Left ventricle myocardium inferior (tissue), 1 donor: ENCODE measurements at regions not wholly inside any gene's neighbourhood (a gene's known extent, or its start where the extent isn't known, plus 50 kb on each side); places are given as distances from the start of the nearest gene placed in this dataset.

Experiments used
- DNase-seq: peaks from one replicate; pipeline ENCODE4 v3.0.0-alpha.2; 2020
- H3K27ac ChIP-seq: fragments of 200-600 bp; replicated peaks from 2 replicates; pipeline ENCODE4 v1.8.0; 2021
- H3K27me3 ChIP-seq: fragments of 200-600 bp; 2 replicates; pipeline ENCODE4 v1.8.0; 2021; ENCODE audit warnings: low read depth
- H3K36me3 ChIP-seq: fragments of 200-600 bp; 2 replicates; pipeline ENCODE4 v1.8.0; 2021
- H3K4me1 ChIP-seq: fragments of 200-600 bp; 2 replicates; pipeline ENCODE4 v1.8.0; 2021
- H3K4me3 ChIP-seq: fragments of 200-600 bp; 2 replicates; pipeline ENCODE4 v1.8.0; 2021; ENCODE audit warnings: mild to moderate bottlenecking, moderate library complexity
- H3K9me3 ChIP-seq: fragments of 200-600 bp; replicated peaks from 2 replicates; pipeline ENCODE4 v1.8.0; 2021
- CTCF ChIP-seq: fragments of 200-600 bp; IDR thresholded peaks from 2 replicates; pipeline ENCODE4 v1.8.0; 2021; ENCODE audit warnings: antibody characterized with exemption, mild to moderate bottlenecking, borderline replicate concordance
- intact Hi-C: fragments of 100-400 bp; cut with micrococcal nuclease; formaldehyde crosslinking; loops from one replicate; pipeline ENCODE4 v1.11.0; 2022
- donor health status: DM: no; HTN: yes; CAD: no; lungs with severe emphysema.

- H3K9me3 ChIP-seq, result no peaks in the 10 kb centered on the region
- no peak overlapping the region for H3K27ac ChIP-seq
- H3K4me1 ChIP-seq, result no peaks in the 10 kb centered on the region
- intact Hi-C loops, result no loop called here
- no peak overlapping the region for H3K4me3 ChIP-seq
- TF ChIP-seq CTCF, result no peak
- no peak for DNase-seq
- H3K27me3 ChIP-seq, result peaks cover 29% of the 10 kb centered on the region
- no peaks in the 10 kb centered on the region for H3K36me3 ChIP-seq
Measured at GRCh38 chr14:97776890-97777558, 979.8 kb downstream of the VRK1 start.

- intact Hi-C loops, result no loop called here
- no peak for DNase-seq
- H3K4me1 ChIP-seq, result no peaks in the 10 kb centered on the region
- no peak for TF ChIP-seq CTCF
- H3K9me3 ChIP-seq, result no peaks in the 10 kb centered on the region
- no peak overlapping the region for H3K27ac ChIP-seq
- peaks cover 28% of the 10 kb centered on the region for H3K27me3 ChIP-seq
- H3K36me3 ChIP-seq, result no peaks in the 10 kb centered on the region
- no peak overlapping the region for H3K4me3 ChIP-seq
Measured at GRCh38 chr14:97777622-97778355, 980.6 kb downstream of the VRK1 start.

- no peaks in the 10 kb centered on the region for H3K4me1 ChIP-seq
- intact Hi-C loops, result no loop called here
- no peaks in the 10 kb centered on the region for H3K9me3 ChIP-seq
- peaks cover 26% of the 10 kb centered on the region for H3K27me3 ChIP-seq
- no peak overlapping the region for H3K4me3 ChIP-seq
- H3K36me3 ChIP-seq, result no peaks in the 10 kb centered on the region
- DNase-seq, result no peak
- TF ChIP-seq CTCF, result no peak
- no peak overlapping the region for H3K27ac ChIP-seq
Measured at GRCh38 chr14:97779140-97779539, 982.0 kb downstream of the VRK1 start.

GRCh38 chr14:97780804-97781203, 983.6 kb downstream of the VRK1 start:
- intact Hi-C loops, result no loop called here
- no peak for DNase-seq
- TF ChIP-seq CTCF, result no peak

GRCh38 chr14:97781961-97782360, 984.8 kb downstream of the VRK1 start:
- H3K27ac ChIP-seq, result no peak overlapping the region
- intact Hi-C loops, result no loop called here
- H3K4me3 ChIP-seq, result no peak overlapping the region
- TF ChIP-seq CTCF, result no peak
- DNase-seq, result no peak
- H3K36me3 ChIP-seq, result no peaks in the 10 kb centered on the region
- H3K9me3 ChIP-seq, result no peaks in the 10 kb centered on the region
- H3K27me3 ChIP-seq, result peaks cover 24% of the 10 kb centered on the region
- H3K4me1 ChIP-seq, result no peaks in the 10 kb centered on the region

More at GRCh38 chr14:97780804-97781203, 983.6 kb downstream of the VRK1 start:
- Histone ChIP-seq H3K36me3 (no peaks in the 10 kb centered on the region), H3K27me3 (peaks cover 31% of the 10 kb centered on the region), H3K4me1 (no peaks in the 10 kb centered on the region), H3K4me3 (no peak overlapping the region), H3K9me3 (no peaks in the 10 kb centered on the region), H3K27ac (no peak overlapping the region)
